Nucleus accumbens (tissue), 56 donors: ENCODE measurements at regions not wholly inside any gene's neighbourhood (a gene's known extent, or its start where the extent isn't known, plus 50 kb on each side); places are given as distances from the start of the nearest gene placed in this dataset.

Experiments
- DNase-seq, 56 donors: peaks; one replicate each; lab custom pipeline; 2025; lab: John Stamatoyannopoulos, UW

GRCh38 chr3:72299321-72299802, 514.4 kb upstream of the PROK2 start:
- DNase-seq, result no peak

DNA sequence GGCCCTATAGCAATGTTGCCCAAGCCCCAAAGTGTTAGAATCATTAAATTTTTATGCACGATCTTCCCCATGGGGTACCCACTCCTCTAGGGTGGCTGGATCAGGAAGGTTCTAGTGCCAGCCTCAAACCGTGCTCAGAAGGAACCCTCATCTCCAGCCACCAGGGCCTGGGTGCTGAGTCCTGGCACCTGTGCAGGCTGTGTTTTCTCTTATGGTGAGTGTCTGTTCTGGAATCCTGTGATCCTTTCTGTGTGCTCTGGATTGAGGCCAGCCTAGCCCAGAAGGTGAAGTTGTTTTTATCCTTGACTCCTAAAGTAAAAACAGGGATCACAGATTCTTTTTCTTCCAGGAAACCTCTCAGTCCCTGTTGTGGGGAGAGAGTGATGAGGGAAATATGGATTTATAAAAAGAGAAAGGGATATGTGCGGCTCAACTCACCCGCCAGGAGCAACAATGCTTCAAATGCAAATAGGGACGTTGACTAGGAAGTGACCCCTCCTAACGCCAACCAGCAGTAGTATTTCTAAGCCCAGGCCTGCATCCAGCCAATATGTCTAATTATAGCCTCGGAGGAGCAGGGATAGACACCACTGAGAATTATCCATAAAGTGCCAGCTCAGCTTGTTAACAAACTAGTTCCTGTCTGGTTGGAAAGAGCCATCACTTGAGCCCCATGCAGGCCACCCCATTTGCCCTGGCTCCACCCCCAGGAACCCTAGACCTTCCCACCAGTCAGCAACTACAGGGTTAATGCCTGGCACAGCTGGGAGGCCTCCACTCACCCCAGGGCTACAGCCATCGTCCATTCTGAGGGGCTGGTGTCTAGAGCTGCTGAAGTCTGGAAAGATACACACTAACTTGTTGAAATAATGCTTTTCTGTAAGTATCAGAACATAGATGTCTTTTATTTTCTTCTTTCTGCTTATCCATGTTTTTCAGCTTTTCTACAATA, 513.5 kb upstream of the PROK2 start:
- DNase-seq, result no peak

- DNase-seq, result no peak
Measured at GRCh38 chr3:72297481-72297880, 512.5 kb upstream of the PROK2 start.

GRCh38 chr3:72296477-72297111, 511.6 kb upstream of the PROK2 start:
- DNase-seq, result no peak

GRCh38 chr3:72295962-72296450, 511.1 kb upstream of the PROK2 start:
- no peak for DNase-seq

DNA sequence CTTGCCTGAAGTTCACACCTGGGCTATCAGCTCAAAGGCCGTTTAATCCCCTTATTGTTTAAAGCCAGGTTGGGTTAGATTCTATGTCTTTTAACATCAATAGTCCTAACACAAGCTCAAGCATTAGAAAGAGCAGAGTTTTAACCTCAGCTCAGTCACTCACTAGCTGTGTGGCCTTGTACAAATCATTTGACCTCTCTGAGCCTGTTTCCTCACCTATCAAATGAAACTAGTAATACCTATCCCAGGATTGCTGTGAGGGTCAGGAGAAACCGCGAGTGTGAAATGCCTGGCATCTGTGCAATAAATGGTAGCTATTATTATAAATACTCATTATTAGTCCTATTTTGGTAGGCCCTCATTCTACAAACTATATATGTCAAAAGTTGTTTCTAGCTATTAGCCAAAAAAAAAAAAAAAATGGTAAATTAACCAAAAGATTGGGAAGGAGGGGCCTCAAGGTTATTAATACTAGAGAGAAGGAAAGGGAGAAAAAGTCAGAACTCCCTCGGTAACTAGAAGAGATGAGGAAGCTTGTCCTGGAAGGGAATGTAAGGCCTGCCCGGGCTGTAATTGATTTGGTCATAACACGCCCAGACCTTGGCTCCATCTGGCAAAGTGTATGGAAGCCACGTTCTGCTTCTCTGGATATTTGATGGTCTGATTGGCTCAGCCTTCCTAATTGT, 510.5 kb upstream of the PROK2 start:
- DNase-seq, result no peak

GRCh38 chr3:72290859-72291638, 506.1 kb upstream of the PROK2 start:
- no peak for DNase-seq

- peak in 4 of 56 donors; percentile 41 to 63 (median 46) for DNase-seq
Measured at GRCh38 chr3:72289692-72290071, 504.7 kb upstream of the PROK2 start.

DNA sequence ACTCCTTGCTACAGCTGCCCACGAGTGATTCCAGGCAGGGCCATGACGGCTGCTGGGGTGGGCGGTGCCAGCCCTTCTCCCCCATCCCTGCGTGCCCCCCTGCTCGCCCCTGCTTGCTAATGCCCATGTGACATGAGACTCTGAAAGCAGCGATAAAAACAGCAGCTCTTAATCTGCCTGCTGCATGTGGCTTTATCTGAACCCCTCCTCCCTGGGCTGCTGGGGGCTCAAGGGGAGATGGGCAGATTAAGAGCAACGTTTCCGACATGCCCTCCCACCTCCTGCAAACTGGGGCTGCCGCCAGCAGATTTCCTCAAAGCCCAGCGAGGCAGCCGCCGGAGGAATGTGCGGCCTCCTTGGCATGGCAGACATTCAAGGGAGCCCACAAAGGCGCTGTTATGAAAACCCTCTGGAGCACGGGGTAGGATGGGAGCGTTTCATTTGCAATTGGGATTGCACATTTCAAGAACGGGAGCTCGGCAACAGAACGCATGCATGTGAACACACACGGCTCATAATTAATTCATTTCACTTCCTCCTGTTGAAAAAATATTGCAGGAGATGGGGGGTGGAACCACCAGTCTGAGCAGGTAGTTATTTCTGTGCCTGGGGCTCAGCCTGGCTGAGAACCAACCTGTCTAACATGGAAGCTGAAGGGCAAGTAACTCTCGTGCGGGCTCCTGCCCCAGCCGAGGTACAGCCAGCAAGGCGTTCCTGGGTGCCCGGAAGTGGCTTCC, 504.2 kb upstream of the PROK2 start:
- DNase-seq, result peak in 55 of 56 donors; percentile 6 to 92 (median 80)

GRCh38 chr3:72287956-72288355, 503.0 kb upstream of the PROK2 start:
- no peak for DNase-seq

GRCh38 chr3:72285502-72285901, 500.6 kb upstream of the PROK2 start:
- no peak for DNase-seq

GRCh38 chr3:72284471-72284870, 499.5 kb upstream of the PROK2 start:
- no peak for DNase-seq

DNA sequence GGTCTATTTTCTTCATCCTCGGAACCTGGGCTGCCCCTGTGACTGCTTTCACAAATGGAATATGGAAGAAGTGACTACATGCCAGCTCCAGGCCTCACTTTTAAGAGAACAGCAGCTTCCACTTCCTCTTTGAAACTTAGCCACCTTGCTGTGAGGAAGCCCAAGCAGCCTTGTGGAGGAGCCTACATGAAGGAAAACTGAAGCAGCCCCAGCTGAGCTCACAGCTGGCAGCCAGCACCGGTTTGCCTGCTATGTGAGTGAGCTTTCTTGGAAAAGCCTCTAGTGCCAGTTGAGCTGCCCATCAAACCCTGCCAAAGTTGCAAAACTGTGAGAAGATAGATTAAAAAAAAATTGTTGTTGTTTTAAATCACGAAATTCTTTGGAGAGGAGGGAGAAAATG, 498.0 kb upstream of the PROK2 start:
- no peak for DNase-seq

- no peak for DNase-seq
Measured at GRCh38 chr3:72281551-72281950, 496.6 kb upstream of the PROK2 start.

DNA sequence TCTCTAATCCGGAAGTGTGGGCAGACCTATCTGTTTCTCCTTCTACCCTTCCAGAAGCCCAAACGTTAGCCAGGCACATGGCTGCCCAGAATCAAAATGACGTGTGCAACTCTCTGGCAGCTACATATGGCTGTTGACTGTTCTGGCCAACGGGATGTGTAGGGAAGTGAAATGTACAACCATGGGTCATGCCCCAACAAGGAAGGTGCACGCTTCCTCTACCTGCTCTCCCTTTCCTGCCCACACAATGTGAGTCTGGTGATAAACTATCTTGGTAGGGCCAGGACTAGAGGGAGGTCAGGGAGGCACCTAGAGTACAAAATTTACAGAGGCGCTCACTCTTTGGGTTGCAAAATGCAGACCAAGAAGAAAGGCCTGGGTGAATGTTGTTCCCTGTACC, 495.9 kb upstream of the PROK2 start:
- DNase-seq, result no peak

GRCh38 chr3:72279631-72280041, 494.7 kb upstream of the PROK2 start:
- DNase-seq, result no peak

GRCh38 chr3:72279068-72279604, 494.2 kb upstream of the PROK2 start:
- DNase-seq, result no peak

GRCh38 chr3:72278349-72279067, 493.6 kb upstream of the PROK2 start:
- DNase-seq, result no peak

- no peak for DNase-seq
Measured at GRCh38 chr3:72277710-72278109, 492.8 kb upstream of the PROK2 start.
